ENCODE measurements at regions not wholly inside any gene's neighbourhood (a gene's known extent, or its start where the extent isn't known, plus 50 kb on each side); places are given as distances from the start of the nearest gene placed in this dataset.

- Histone ChIP-seq H4K20me1 (ENCODE audit: insufficient read depth, low read length) (no peaks in the 10 kb centered on the region), H3K9me3 (ENCODE audit: low read depth, low read length) (no peaks in the 10 kb centered on the region), H2AFZ (ENCODE audit: low read length) (no peak overlapping the region), H3K27ac (ENCODE audit: low read depth, low read length) (no peak overlapping the region), H3K79me2 (ENCODE audit: insufficient read depth, low read length) (no peaks in the 10 kb centered on the region), H3K4me3 (ENCODE audit: insufficient read depth, low read length) (no peak overlapping the region), H3K4me2 (ENCODE audit: insufficient read depth, low read length) (no peak overlapping the region), H3K36me3 (ENCODE audit: insufficient read depth, low read length) (no peaks in the 10 kb centered on the region), H3K27me3 (ENCODE audit: insufficient read depth, low read length) (no peaks in the 10 kb centered on the region), H3K4me1 (ENCODE audit: insufficient read depth, low read length) (no peaks in the 10 kb centered on the region)
- DNase-seq (ENCODE audit: insufficient read length, low spot score, missing footprints) = no peak
- no peak for TF ChIP-seq CTCF (IDR thresholded peaks at IDR 0.05; ENCODE audit: extremely low read depth, low read depth, low read length)
Observed at GRCh38 chr13:80242728-80243427, 98.0 kb downstream of the SPRY2 start.

GRCh38 chr13:80239571-80240255, 101.2 kb downstream of the SPRY2 start:
- no peaks in the 10 kb centered on the region for H3K9me3 ChIP-seq (ENCODE audit: low read depth, low read length)
- H3K79me2 ChIP-seq (ENCODE audit: insufficient read depth, low read length) = no peaks in the 10 kb centered on the region
- no peak overlapping the region for H3K4me3 ChIP-seq (ENCODE audit: insufficient read depth, low read length)
- H3K4me1 ChIP-seq (ENCODE audit: insufficient read depth, low read length) = no peaks in the 10 kb centered on the region
- H3K4me2 ChIP-seq (ENCODE audit: insufficient read depth, low read length) = no peak overlapping the region
- no peaks in the 10 kb centered on the region for H4K20me1 ChIP-seq (ENCODE audit: insufficient read depth, low read length)
- TF ChIP-seq CTCF (IDR thresholded peaks at IDR 0.05; ENCODE audit: extremely low read depth, low read depth, low read length) = no peak
- peak; percentile 62 for DNase-seq (ENCODE audit: insufficient read length, low spot score, missing footprints)
- H3K27ac ChIP-seq (ENCODE audit: low read depth, low read length) = no peak overlapping the region
- H2AFZ ChIP-seq (ENCODE audit: low read length) = no peak overlapping the region
- no peaks in the 10 kb centered on the region for H3K27me3 ChIP-seq (ENCODE audit: insufficient read depth, low read length)
- H3K36me3 ChIP-seq (ENCODE audit: insufficient read depth, low read length) = no peaks in the 10 kb centered on the region

- TF ChIP-seq CTCF (IDR thresholded peaks at IDR 0.05; ENCODE audit: extremely low read depth, low read depth, low read length) = no peak
Observed at GRCh38 chr13:80239116-80239515, 101.8 kb downstream of the SPRY2 start.

GRCh38 chr13:80237646-80238045, 103.3 kb downstream of the SPRY2 start:
- peak; percentile 63 for DNase-seq (ENCODE audit: insufficient read length, low spot score, missing footprints)
- Histone ChIP-seq H3K79me2 (ENCODE audit: insufficient read depth, low read length) (no peaks in the 10 kb centered on the region), H3K4me2 (ENCODE audit: insufficient read depth, low read length) (no peak overlapping the region), H3K9me3 (ENCODE audit: low read depth, low read length) (no peaks in the 10 kb centered on the region), H3K4me1 (ENCODE audit: insufficient read depth, low read length) (no peaks in the 10 kb centered on the region), H2AFZ (ENCODE audit: low read length) (no peak overlapping the region), H3K4me3 (ENCODE audit: insufficient read depth, low read length) (no peak overlapping the region), H3K27me3 (ENCODE audit: insufficient read depth, low read length) (no peaks in the 10 kb centered on the region), H3K36me3 (ENCODE audit: insufficient read depth, low read length) (no peaks in the 10 kb centered on the region), H3K27ac (ENCODE audit: low read depth, low read length) (no peak overlapping the region), H4K20me1 (ENCODE audit: insufficient read depth, low read length) (no peaks in the 10 kb centered on the region)
- no peak for TF ChIP-seq CTCF (IDR thresholded peaks at IDR 0.05; ENCODE audit: extremely low read depth, low read depth, low read length)

More at GRCh38 chr13:80239116-80239515, 101.8 kb downstream of the SPRY2 start:
- no peak for DNase-seq (ENCODE audit: insufficient read length, low spot score, missing footprints)
- Histone ChIP-seq H3K27ac (ENCODE audit: low read depth, low read length) (no peak overlapping the region), H3K4me3 (ENCODE audit: insufficient read depth, low read length) (no peak overlapping the region), H2AFZ (ENCODE audit: low read length) (no peak overlapping the region), H3K79me2 (ENCODE audit: insufficient read depth, low read length) (no peaks in the 10 kb centered on the region), H3K4me1 (ENCODE audit: insufficient read depth, low read length) (no peaks in the 10 kb centered on the region), H3K4me2 (ENCODE audit: insufficient read depth, low read length) (no peak overlapping the region), H3K9me3 (ENCODE audit: low read depth, low read length) (no peaks in the 10 kb centered on the region), H4K20me1 (ENCODE audit: insufficient read depth, low read length) (no peaks in the 10 kb centered on the region), H3K27me3 (ENCODE audit: insufficient read depth, low read length) (no peaks in the 10 kb centered on the region), H3K36me3 (ENCODE audit: insufficient read depth, low read length) (no peaks in the 10 kb centered on the region)
